22Rv1 (cell line): ENCODE measurements at regions not wholly inside any gene's neighbourhood (a gene's known extent, or its start where the extent isn't known, plus 50 kb on each side); places are given as distances from the start of the nearest gene placed in this dataset.

Experiments
- ZFX ChIP-seq: fragments of 450-650 bp; IDR thresholded peaks from 2 replicates; pipeline ENCODE4 v1.6.1; 2017; ENCODE audit warnings: antibody characterized with exemption, borderline replicate concordance
- TF ChIP-seq, protein P1 (sequence below): fragments of 450-650 bp; IDR thresholded peaks from 2 replicates; pipeline ENCODE4 v1.5.1; 2017; ENCODE audit warnings: mild to moderate bottlenecking

DNA sequence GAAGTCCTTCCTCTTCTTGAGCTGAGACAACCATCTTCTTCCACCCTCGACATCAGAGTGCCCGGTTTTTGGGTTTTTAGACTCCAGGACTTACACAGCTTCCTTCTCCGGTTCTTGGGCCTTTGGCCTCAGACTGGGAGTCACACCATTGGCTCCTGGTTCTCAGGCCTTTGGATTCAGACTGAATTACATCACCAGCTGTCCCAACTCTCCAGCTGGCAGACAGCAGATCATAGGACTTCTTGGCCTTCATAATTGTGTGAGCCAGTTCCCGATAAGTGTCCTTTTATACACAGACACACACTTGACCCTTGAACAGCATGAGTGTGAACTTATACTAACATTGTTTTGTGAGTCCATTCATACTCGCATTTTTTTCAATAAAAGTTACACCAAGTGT lies 166.0 kb upstream of the UBL3 start:
- TF ChIP-seq, protein P1, sequence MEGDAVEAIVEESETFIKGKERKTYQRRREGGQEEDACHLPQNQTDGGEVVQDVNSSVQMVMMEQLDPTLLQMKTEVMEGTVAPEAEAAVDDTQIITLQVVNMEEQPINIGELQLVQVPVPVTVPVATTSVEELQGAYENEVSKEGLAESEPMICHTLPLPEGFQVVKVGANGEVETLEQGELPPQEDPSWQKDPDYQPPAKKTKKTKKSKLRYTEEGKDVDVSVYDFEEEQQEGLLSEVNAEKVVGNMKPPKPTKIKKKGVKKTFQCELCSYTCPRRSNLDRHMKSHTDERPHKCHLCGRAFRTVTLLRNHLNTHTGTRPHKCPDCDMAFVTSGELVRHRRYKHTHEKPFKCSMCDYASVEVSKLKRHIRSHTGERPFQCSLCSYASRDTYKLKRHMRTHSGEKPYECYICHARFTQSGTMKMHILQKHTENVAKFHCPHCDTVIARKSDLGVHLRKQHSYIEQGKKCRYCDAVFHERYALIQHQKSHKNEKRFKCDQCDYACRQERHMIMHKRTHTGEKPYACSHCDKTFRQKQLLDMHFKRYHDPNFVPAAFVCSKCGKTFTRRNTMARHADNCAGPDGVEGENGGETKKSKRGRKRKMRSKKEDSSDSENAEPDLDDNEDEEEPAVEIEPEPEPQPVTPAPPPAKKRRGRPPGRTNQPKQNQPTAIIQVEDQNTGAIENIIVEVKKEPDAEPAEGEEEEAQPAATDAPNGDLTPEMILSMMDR = no peak
- no peak for TF ChIP-seq ZFX
